OCI-LY7 (cell line): ENCODE measurements at regions not wholly inside any gene's neighbourhood (a gene's known extent, or its start where the extent isn't known, plus 50 kb on each side); places are given as distances from the start of the nearest gene placed in this dataset.

Experiments used
- BruUV-seq: library from RNA; stranded (reverse); fragments of 400-500 nt; replicated peaks from 2 replicates; lab custom pipeline; 2021; lab: Mats Ljungman, UMichigan
- CTCF ChIA-PET: fragments of 300-600 bp; sonication (Branson Sonifier 250); formaldehyde crosslinking; loops from one replicate; lab custom pipeline; 2022; ENCODE audit warnings: antibody characterized with exemption; ENCODE audit not compliant: unreplicated experiment; lab: Charles Lee
- POLR2A ChIA-PET: fragments of 300-600 bp; sonication (Branson Sonifier 250); formaldehyde crosslinking; loops from one replicate; lab custom pipeline; 2022; ENCODE audit warnings: antibody characterized with exemption; lab: Charles Lee
- DNase-seq: peaks from one replicate; pipeline ENCODE4 v3.0.0-alpha.2; 2015; ENCODE audit warnings: low spot score
- H2AFZ ChIP-seq: fragments of 200-600 bp; sonication (generic), shearing (Covaris generic); 2 replicates; pipeline ENCODE4 v1.6.1; 2014; ENCODE audit warnings: mild to moderate bottlenecking, antibody characterized with exemption, low read length, moderate library complexity
- H3K27ac ChIP-seq: fragments of 200-600 bp; sonication (generic); 2 replicates; pipeline ENCODE4 v1.5.1; 2014; ENCODE audit warnings: mixed run types, low read depth, mild to moderate bottlenecking, moderate library complexity, low read length, inconsistent platforms; ENCODE audit not compliant: poor library complexity, severe bottlenecking
- H3K36me3 ChIP-seq: fragments of 200-600 bp; sonication (generic); 2 replicates; pipeline ENCODE4 v1.6.1; 2014; ENCODE audit warnings: mild to moderate bottlenecking, antibody characterized with exemption, low read length, moderate library complexity, mixed read lengths; ENCODE audit not compliant: insufficient read depth
- H3K4me1 ChIP-seq: fragments of 200-600 bp; sonication (generic); 2 replicates; pipeline ENCODE4 v1.5.1; 2014; ENCODE audit warnings: mild to moderate bottlenecking, low read length; ENCODE audit not compliant: insufficient read depth, poor library complexity, severe bottlenecking
- H3K4me2 ChIP-seq: fragments of 200-600 bp; sonication (generic); 2 replicates; pipeline ENCODE4 v1.6.1; 2014; ENCODE audit warnings: mild to moderate bottlenecking, low read length
- H3K4me3 ChIP-seq: fragments of 200-600 bp; sonication (generic); 2 replicates; pipeline ENCODE4 v1.5.1; 2014; ENCODE audit warnings: mild to moderate bottlenecking, low read depth, low read length; ENCODE audit not compliant: poor library complexity, severe bottlenecking
- H3K79me2 ChIP-seq: fragments of 200-600 bp; sonication (generic); 2 replicates; pipeline ENCODE4 v1.6.1; 2016; ENCODE audit warnings: low read depth, mild to moderate bottlenecking, low read length, moderate library complexity, mixed read lengths; ENCODE audit not compliant: insufficient read depth
- H3K9me2 ChIP-seq: fragments of 200-600 bp; sonication (generic); 2 replicates; pipeline ENCODE4 v1.6.1; 2016; ENCODE audit warnings: mild to moderate bottlenecking, low read length, mixed read lengths; ENCODE audit not compliant: insufficient read depth
- H3K9me3 ChIP-seq: fragments of 200-600 bp; sonication (generic); 2 replicates; pipeline ENCODE4 v1.6.1; 2014; ENCODE audit warnings: mild to moderate bottlenecking, mixed run types, low read length, mixed read lengths
- H4K20me1 ChIP-seq: fragments of 200-600 bp; sonication (generic); 2 replicates; pipeline ENCODE4 v1.6.1; 2014; ENCODE audit warnings: mild to moderate bottlenecking, antibody characterized with exemption, low read length, moderate library complexity, mixed read lengths; ENCODE audit not compliant: insufficient read depth
- EZH2phosphoT487 ChIP-seq: fragments of 200-600 bp; sonication (generic); IDR thresholded peaks from 2 replicates; pipeline ENCODE4 v1.6.1; 2018; ENCODE audit warnings: low read depth, borderline replicate concordance, mild to moderate bottlenecking, mixed run types, antibody characterized with exemption, low read length, moderate library complexity, mixed read lengths
- intact Hi-C: fragments of 100-400 bp; cut with micrococcal nuclease; formaldehyde crosslinking; loops from one replicate; pipeline ENCODE4 v1.10.0; 2022; ENCODE audit not compliant: unreplicated experiment
- TF ChIP-seq, protein P1 (sequence below): fragments of 200-600 bp; sonication (generic); conservative IDR thresholded peaks from 2 replicates; pipeline ENCODE4 v1.5.1; 2014; ENCODE audit warnings: mild to moderate bottlenecking, antibody characterized with exemption, low read length, moderate library complexity, mixed read lengths

DNA sequence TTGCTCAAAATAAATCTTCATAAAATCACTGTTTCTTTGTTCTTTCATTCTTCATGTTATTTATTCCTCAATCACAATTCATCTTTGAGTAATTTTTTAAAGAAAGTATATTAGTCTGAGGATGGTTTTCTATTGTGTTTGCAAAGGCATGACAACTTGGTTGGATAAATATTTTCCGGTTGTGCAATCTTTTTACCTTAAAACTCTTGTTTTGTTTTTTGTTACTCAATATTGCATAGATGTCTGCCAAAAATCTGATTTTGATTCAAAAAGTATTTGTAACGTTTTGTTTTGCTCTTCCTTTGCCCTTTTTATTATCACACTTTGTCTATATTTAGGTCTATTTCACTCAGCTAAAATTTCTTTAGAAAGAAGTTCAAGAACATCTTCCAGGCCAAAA lies 86.2 kb upstream of the SYT1 start:
- H3K79me2 ChIP-seq = no peaks in the 10 kb centered on the region
- H3K27ac ChIP-seq = no peak overlapping the region
- POLR2A ChIA-PET = no interaction called here
- no peak for TF ChIP-seq EZH2phosphoT487
- TF ChIP-seq, protein P1, sequence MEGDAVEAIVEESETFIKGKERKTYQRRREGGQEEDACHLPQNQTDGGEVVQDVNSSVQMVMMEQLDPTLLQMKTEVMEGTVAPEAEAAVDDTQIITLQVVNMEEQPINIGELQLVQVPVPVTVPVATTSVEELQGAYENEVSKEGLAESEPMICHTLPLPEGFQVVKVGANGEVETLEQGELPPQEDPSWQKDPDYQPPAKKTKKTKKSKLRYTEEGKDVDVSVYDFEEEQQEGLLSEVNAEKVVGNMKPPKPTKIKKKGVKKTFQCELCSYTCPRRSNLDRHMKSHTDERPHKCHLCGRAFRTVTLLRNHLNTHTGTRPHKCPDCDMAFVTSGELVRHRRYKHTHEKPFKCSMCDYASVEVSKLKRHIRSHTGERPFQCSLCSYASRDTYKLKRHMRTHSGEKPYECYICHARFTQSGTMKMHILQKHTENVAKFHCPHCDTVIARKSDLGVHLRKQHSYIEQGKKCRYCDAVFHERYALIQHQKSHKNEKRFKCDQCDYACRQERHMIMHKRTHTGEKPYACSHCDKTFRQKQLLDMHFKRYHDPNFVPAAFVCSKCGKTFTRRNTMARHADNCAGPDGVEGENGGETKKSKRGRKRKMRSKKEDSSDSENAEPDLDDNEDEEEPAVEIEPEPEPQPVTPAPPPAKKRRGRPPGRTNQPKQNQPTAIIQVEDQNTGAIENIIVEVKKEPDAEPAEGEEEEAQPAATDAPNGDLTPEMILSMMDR = no peak
- H3K9me2 ChIP-seq = no peaks in the 10 kb centered on the region
- intact Hi-C loops = no loop called here
- H4K20me1 ChIP-seq = no peaks in the 10 kb centered on the region
- DNase-seq = no peak
- no peaks in the 10 kb centered on the region for H3K4me1 ChIP-seq
- no peak overlapping the region for H3K4me3 ChIP-seq
- no peaks in the 10 kb centered on the region for H3K9me3 ChIP-seq
- H2AFZ ChIP-seq = no peak overlapping the region
- H3K36me3 ChIP-seq = no peaks in the 10 kb centered on the region
- no peak overlapping the region for H3K4me2 ChIP-seq
- CTCF ChIA-PET = no interaction called here
- BruUV-seq = no TSS peak

- intact Hi-C loops = no loop called here
- POLR2A ChIA-PET = no interaction called here
- H3K27ac ChIP-seq = no peak overlapping the region
- no peak for TF ChIP-seq EZH2phosphoT487
- TF ChIP-seq, protein P1 = no peak
- no peak overlapping the region for H3K4me3 ChIP-seq
- no peak overlapping the region for H2AFZ ChIP-seq
- no peak overlapping the region for H3K4me2 ChIP-seq
- CTCF ChIA-PET = no interaction called here
- DNase-seq = no peak
- H3K36me3 ChIP-seq = no peaks in the 10 kb centered on the region
- H4K20me1 ChIP-seq = no peaks in the 10 kb centered on the region
- H3K9me2 ChIP-seq = no peaks in the 10 kb centered on the region
- H3K79me2 ChIP-seq = no peaks in the 10 kb centered on the region
- no TSS peak for BruUV-seq
- no peaks in the 10 kb centered on the region for H3K4me1 ChIP-seq
- no peaks in the 10 kb centered on the region for H3K9me3 ChIP-seq
These were observed 77.0 kb upstream of the SYT1 start for GRCh38 chr12:78787576-78787975.

- BruUV-seq = no TSS peak
These were observed 74.4 kb upstream of the SYT1 start for GRCh38 chr12:78790148-78790547.

More at GRCh38 chr12:78790148-78790547, 74.4 kb upstream of the SYT1 start:
- H3K36me3 ChIP-seq = no peaks in the 10 kb centered on the region
- H3K27ac ChIP-seq = no peak overlapping the region
- intact Hi-C loops = no loop called here
- POLR2A ChIA-PET = interaction anchor here (1.0 kb wide), 1 partner anchor 16 kb away, joined by 6 read pairs; no protein-coding TSS in a partner anchor
- H3K4me2 ChIP-seq = no peak overlapping the region
- no peaks in the 10 kb centered on the region for H3K4me1 ChIP-seq
- no peak for DNase-seq
- no peaks in the 10 kb centered on the region for H3K9me2 ChIP-seq
- H3K9me3 ChIP-seq = no peaks in the 10 kb centered on the region
- no peaks in the 10 kb centered on the region for H4K20me1 ChIP-seq
- H2AFZ ChIP-seq = no peak overlapping the region
- CTCF ChIA-PET = no interaction called here
- no peak overlapping the region for H3K4me3 ChIP-seq
- TF ChIP-seq, protein P1 = no peak
- no peak for TF ChIP-seq EZH2phosphoT487
- no peaks in the 10 kb centered on the region for H3K79me2 ChIP-seq
